ENCODE measurements at regions not wholly inside any gene's neighbourhood (a gene's known extent, or its start where the extent isn't known, plus 50 kb on each side); places are given as distances from the start of the nearest gene placed in this dataset.

- Histone ChIP-seq H3K4me3 (no peak overlapping the region), H3K4me1 (no peaks in the 10 kb centered on the region), H3K36me3 (no peaks in the 10 kb centered on the region), H3K9me3 (no peaks in the 10 kb centered on the region), H3K27ac (no peak overlapping the region), H3K27me3 (no peaks in the 10 kb centered on the region)
- no peak for DNase-seq
- TF ChIP-seq CTCF (IDR thresholded peaks at IDR 0.05), result no peak
- no peak for TF ChIP-seq POLR2A (IDR thresholded peaks at IDR 0.05)
Observed at GRCh38 chr6:63475707-63476106, 96.6 kb upstream of the LOC128125822 start.

DNA sequence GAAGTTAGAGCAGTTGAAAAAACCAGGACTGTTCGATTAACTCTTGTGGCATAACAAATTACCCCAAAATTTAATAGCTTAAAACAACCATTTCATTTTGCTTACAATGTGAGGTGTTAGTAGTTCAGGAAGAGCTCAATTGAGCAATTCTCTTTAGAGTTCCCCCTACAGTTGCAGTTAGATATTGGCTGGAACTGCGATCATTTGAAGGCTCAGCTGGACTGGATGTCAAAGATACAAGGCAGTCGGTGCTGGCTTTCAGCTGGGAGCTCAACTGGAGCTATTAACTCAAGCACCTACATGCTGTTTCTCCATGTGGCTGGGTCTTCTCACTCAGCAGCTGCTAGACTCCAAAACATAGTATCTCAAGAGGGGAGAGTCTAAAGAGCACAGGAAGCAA, 96.0 kb upstream of the LOC128125822 start:
- Histone ChIP-seq H3K4me1 (no peaks in the 10 kb centered on the region), H3K4me3 (no peak overlapping the region), H3K36me3 (no peaks in the 10 kb centered on the region), H3K27ac (no peak overlapping the region), H3K27me3 (no peaks in the 10 kb centered on the region), H3K9me3 (no peaks in the 10 kb centered on the region)
- DNase-seq, result no peak
- no peak for TF ChIP-seq POLR2A (IDR thresholded peaks at IDR 0.05)
- no peak for TF ChIP-seq CTCF (IDR thresholded peaks at IDR 0.05)

- H3K4me1 ChIP-seq, result no peaks in the 10 kb centered on the region
- H3K27me3 ChIP-seq, result no peaks in the 10 kb centered on the region
- no peaks in the 10 kb centered on the region for H3K36me3 ChIP-seq
- H3K4me3 ChIP-seq, result no peak overlapping the region
- no peak for DNase-seq
- no peak overlapping the region for H3K27ac ChIP-seq
- no peak for TF ChIP-seq POLR2A (IDR thresholded peaks at IDR 0.05)
- no peak for TF ChIP-seq CTCF (IDR thresholded peaks at IDR 0.05)
- no peaks in the 10 kb centered on the region for H3K9me3 ChIP-seq
Observed at GRCh38 chr6:63477422-63478040, 94.7 kb upstream of the LOC128125822 start.

- no peak for TF ChIP-seq POLR2A (IDR thresholded peaks at IDR 0.05)
- no peak for TF ChIP-seq CTCF (IDR thresholded peaks at IDR 0.05)
- H3K27me3 ChIP-seq, result no peaks in the 10 kb centered on the region
- no peak overlapping the region for H3K27ac ChIP-seq
- no peaks in the 10 kb centered on the region for H3K9me3 ChIP-seq
- H3K4me1 ChIP-seq, result no peaks in the 10 kb centered on the region
- H3K36me3 ChIP-seq, result no peaks in the 10 kb centered on the region
- DNase-seq, result no peak
- H3K4me3 ChIP-seq, result no peak overlapping the region
Observed at GRCh38 chr6:63478734-63479133, 93.5 kb upstream of the LOC128125822 start.

DNA sequence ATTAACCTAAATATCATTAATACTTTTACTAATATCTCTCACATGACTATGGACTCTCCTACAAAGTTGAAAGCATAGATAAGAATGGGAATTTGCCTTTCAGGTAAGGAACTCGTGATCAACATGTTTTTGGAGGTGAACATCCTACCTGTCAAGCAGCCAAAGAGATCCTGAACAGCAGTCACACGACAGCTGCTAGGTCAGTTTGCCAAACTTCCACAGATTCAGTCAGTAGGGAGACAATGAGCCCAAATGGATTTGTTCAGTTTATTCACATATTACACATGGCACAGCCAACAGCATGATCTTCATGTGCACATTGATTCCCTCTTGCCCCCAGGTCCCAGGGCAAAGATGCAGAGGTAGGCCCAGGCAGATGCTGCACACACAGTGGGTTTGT, 86.1 kb upstream of the LOC128125822 start:
- no peaks in the 10 kb centered on the region for H3K36me3 ChIP-seq
- no peaks in the 10 kb centered on the region for H3K9me3 ChIP-seq
- peaks cover 0 to 4% (median 0%) of the 10 kb centered on the region in 4 donors for H3K4me1 ChIP-seq
- DNase-seq, result no peak
- no peak overlapping the region for H3K27ac ChIP-seq
- H3K4me3 ChIP-seq, result no peak overlapping the region
- TF ChIP-seq CTCF (IDR thresholded peaks at IDR 0.05), result no peak
- no peak for TF ChIP-seq POLR2A (IDR thresholded peaks at IDR 0.05)
- H3K27me3 ChIP-seq, result no peaks in the 10 kb centered on the region

All from Peyer's patch (tissue), 4 donors.